ENCODE measurements at regions not wholly inside any gene's neighbourhood (a gene's known extent, or its start where the extent isn't known, plus 50 kb on each side); places are given as distances from the start of the nearest gene placed in this dataset.

DNA sequence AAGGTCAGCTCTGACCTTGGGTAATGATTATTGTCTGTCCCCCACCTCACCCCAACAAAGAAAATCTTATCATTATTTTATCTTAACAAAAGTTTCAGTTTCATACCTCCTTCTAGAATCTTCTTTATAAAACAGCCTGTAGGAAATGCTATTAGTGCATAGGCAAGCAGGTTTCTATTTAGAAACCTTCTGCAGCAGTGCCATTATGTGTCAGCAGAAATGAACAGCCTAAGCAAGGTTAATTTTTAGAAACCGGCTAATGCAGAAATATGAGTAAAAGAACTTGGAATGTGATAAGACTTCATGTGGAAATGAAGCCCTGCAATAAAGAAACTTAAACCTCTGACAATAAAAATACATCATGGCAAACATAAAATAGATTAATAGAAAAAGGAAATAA is 814.4 kb downstream of the FSCB start:
- H3K36me3 ChIP-seq, result no peaks in the 10 kb centered on the region
- no peaks in the 10 kb centered on the region for H3K9me3 ChIP-seq
- H3K27ac ChIP-seq, result no peak overlapping the region
- H3K27me3 ChIP-seq, result no peaks in the 10 kb centered on the region
- no peak for DNase-seq
- no peak for TF ChIP-seq POLR2A (IDR thresholded peaks at IDR 0.05)
- TF ChIP-seq, protein P1, sequence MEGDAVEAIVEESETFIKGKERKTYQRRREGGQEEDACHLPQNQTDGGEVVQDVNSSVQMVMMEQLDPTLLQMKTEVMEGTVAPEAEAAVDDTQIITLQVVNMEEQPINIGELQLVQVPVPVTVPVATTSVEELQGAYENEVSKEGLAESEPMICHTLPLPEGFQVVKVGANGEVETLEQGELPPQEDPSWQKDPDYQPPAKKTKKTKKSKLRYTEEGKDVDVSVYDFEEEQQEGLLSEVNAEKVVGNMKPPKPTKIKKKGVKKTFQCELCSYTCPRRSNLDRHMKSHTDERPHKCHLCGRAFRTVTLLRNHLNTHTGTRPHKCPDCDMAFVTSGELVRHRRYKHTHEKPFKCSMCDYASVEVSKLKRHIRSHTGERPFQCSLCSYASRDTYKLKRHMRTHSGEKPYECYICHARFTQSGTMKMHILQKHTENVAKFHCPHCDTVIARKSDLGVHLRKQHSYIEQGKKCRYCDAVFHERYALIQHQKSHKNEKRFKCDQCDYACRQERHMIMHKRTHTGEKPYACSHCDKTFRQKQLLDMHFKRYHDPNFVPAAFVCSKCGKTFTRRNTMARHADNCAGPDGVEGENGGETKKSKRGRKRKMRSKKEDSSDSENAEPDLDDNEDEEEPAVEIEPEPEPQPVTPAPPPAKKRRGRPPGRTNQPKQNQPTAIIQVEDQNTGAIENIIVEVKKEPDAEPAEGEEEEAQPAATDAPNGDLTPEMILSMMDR (IDR thresholded peaks at IDR 0.05 in 4 of 5, conservative IDR thresholded peaks at IDR 0.05 in 1 of 5), result no peak
- in situ Hi-C loops (cut with MboI; ENCODE audit: low sequenced_read_pairs in 4 of 4), result no loop called here
- H3K4me3 ChIP-seq, result no peak overlapping the region
- H3K4me1 ChIP-seq, result no peaks in the 10 kb centered on the region
- intact Hi-C loops (cut with DNase I; ENCODE audit: low total_unique reads), result no loop called here
- ATAC-seq, result no peak

DNA sequence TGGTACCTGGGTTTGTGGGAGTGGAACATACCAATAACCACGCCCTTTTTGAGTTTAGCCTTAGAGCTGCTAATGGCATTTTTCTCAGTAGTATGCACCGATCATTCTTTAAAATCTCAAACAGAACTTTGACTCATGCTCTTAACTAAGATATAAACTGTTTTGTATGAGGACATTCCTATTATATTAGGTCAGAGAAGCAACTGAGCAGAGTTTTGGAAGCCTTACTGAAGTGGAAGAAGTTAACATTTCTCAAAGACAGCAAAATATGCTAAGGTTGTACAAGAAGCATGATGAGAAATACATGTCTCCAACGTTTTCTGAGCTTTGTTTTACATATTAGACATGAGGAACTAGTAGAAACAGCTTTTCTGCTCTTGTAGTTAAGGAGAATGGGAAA is 819.2 kb downstream of the FSCB start:
- DNase-seq, result no peak

DNA sequence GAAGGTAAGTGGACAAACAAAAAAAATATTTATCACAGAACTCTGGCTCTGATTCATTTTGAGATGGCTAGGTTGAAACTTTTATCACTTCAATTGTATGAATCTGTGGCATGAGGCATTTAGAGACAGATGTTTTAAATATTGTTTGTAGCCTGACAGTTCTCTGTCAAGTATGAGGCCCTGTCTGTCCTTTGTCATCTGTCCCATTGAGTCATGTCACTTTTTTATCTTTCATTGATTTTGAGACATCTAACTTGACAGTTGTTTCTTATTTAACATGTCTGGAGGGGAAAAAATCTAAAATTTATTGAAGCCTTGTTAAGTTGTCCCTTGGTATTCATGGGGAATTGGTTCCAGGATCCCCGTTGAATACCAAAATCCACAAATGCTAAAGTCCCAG is 829.5 kb downstream of the FSCB start:
- no peak overlapping the region for H3K4me3 ChIP-seq
- no peaks in the 10 kb centered on the region for H3K36me3 ChIP-seq
- no peaks in the 10 kb centered on the region for H3K4me1 ChIP-seq
- no peak overlapping the region for H3K27ac ChIP-seq
- no peaks in the 10 kb centered on the region for H3K9me3 ChIP-seq
- H3K27me3 ChIP-seq, result no peaks in the 10 kb centered on the region
- ATAC-seq (no peak), DNase-seq (no peak)
- in situ Hi-C loops (cut with MboI; ENCODE audit: low sequenced_read_pairs in 4 of 4), result no loop called here
- intact Hi-C loops (cut with DNase I; ENCODE audit: low total_unique reads), result no loop called here
- TF ChIP-seq POLR2A (IDR thresholded peaks at IDR 0.05), result no peak
- TF ChIP-seq, protein P1 (IDR thresholded peaks at IDR 0.05 in 4 of 5, conservative IDR thresholded peaks at IDR 0.05 in 1 of 5), result no peak

More for the DNA sequence above, 819.2 kb downstream of the FSCB start:
- ATAC-seq, result no peak
- in situ Hi-C loops (cut with MboI; ENCODE audit: low sequenced_read_pairs in 4 of 4), result no loop called here
- TF ChIP-seq POLR2A (IDR thresholded peaks at IDR 0.05), result no peak
- TF ChIP-seq, protein P1 (IDR thresholded peaks at IDR 0.05 in 4 of 5, conservative IDR thresholded peaks at IDR 0.05 in 1 of 5), result no peak
- no peak overlapping the region for H3K4me3 ChIP-seq
- intact Hi-C loops (cut with DNase I; ENCODE audit: low total_unique reads), result no loop called here
- H3K36me3 ChIP-seq, result no peaks in the 10 kb centered on the region
- H3K9me3 ChIP-seq, result no peaks in the 10 kb centered on the region
- H3K4me1 ChIP-seq, result no peaks in the 10 kb centered on the region
- H3K27ac ChIP-seq, result no peak overlapping the region
- H3K27me3 ChIP-seq, result no peaks in the 10 kb centered on the region

DNA sequence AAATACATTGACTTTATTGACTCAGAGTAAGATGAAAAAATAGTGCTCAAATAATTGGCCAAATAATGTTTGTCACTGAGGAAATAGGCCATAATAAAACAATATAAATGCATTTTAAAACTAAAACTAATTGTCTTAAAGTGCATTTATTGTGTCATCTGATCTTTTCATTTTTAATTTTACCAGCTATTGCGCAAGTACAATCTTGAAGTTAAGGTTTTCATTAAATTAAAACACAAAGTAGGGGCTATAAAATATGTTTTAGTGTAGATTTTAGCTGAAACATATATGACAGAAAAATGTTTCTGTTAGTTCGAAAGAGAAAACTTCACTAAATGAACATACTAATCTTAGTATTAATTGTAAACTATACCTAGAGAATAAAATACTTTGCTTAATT is 832.8 kb downstream of the FSCB start:
- no peaks in the 10 kb centered on the region for H3K36me3 ChIP-seq
- H3K27ac ChIP-seq, result no peak overlapping the region
- intact Hi-C loops (cut with DNase I; ENCODE audit: low total_unique reads), result no loop called here
- H3K27me3 ChIP-seq, result no peaks in the 10 kb centered on the region
- no peak overlapping the region for H3K4me3 ChIP-seq
- TF ChIP-seq POLR2A (IDR thresholded peaks at IDR 0.05), result no peak
- TF ChIP-seq, protein P1 (IDR thresholded peaks at IDR 0.05 in 4 of 5, conservative IDR thresholded peaks at IDR 0.05 in 1 of 5), result no peak
- no peaks in the 10 kb centered on the region for H3K9me3 ChIP-seq
- ATAC-seq, result no peak
- in situ Hi-C loops (cut with MboI; ENCODE audit: low sequenced_read_pairs in 4 of 4), result no loop called here
- no peak for DNase-seq
- H3K4me1 ChIP-seq, result no peaks in the 10 kb centered on the region

DNA sequence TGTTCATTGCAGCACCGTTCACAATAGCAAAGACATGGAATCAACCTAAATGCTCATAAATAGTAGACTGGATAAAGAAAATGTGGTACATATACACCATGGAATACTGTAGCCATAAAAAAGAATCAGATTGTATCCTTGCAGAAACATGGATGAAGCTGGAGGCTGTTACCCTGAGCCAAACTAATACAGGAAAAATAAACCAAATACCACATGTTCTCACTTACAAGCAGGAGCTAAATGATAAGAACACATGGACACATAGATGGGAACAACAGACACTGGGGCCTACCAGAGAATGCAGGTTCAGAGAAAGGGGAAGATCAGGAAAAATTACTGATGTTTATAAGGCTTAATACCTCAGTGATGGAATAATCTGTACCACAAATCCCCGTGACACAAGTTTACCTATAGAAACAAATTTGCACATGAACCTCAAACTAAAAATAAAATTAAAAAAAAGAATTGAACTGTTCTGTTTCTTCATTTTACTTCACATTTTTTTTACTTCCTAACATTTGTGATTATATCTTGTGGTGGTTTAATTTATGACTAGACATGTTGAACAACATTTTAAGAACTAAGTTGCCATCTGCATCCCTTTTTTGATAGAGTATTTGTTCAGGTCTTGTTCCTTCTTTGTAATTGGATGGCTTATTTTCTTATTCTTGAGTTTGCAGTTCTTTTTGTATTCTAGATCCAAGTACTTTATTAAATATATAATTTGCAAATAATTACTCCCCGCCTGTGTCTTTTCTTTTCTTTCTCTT is 835.2 kb downstream of the FSCB start:
- no peak overlapping the region for H3K27ac ChIP-seq
- H3K9me3 ChIP-seq, result no peaks in the 10 kb centered on the region
- no peak for ATAC-seq
- H3K4me3 ChIP-seq, result no peak overlapping the region
- H3K36me3 ChIP-seq, result no peaks in the 10 kb centered on the region
- no peaks in the 10 kb centered on the region for H3K4me1 ChIP-seq
- intact Hi-C loops (cut with DNase I; ENCODE audit: low total_unique reads) (no loop called here), in situ Hi-C loops (cut with MboI; ENCODE audit: low sequenced_read_pairs in 4 of 4) (no loop called here)
- H3K27me3 ChIP-seq, result no peaks in the 10 kb centered on the region
- TF ChIP-seq, protein P1 (IDR thresholded peaks at IDR 0.05 in 4 of 5, conservative IDR thresholded peaks at IDR 0.05 in 1 of 5), result no peak
- no peak for TF ChIP-seq POLR2A (IDR thresholded peaks at IDR 0.05)
- no peak for DNase-seq

Measured in gastrocnemius medialis (tissue), 4 donors.